ENCODE measurements at regions not wholly inside any gene's neighbourhood (a gene's known extent, or its start where the extent isn't known, plus 50 kb on each side); places are given as distances from the start of the nearest gene placed in this dataset.

GRCh38 chr6:9464583-9464982 lies 950.3 kb downstream of the TFAP2A start:
- DNase-seq (ENCODE audit: low read depth) = no peak
- in situ Hi-C loops (cut with HindIII; ENCODE audit: low pct_unique_long_range_greater_than_20kb, low sequenced_read_pairs) = no loop called here

GRCh38 chr6:9463311-9463710 lies 951.6 kb downstream of the TFAP2A start:
- DNase-seq (ENCODE audit: low read depth) = no peak

GRCh38 chr6:9461188-9461587 lies 953.7 kb downstream of the TFAP2A start:
- DNase-seq (ENCODE audit: low read depth) = peak; percentile 53
- in situ Hi-C loops (cut with HindIII; ENCODE audit: low pct_unique_long_range_greater_than_20kb, low sequenced_read_pairs) = no loop called here

More at GRCh38 chr6:9463311-9463710, 951.6 kb downstream of the TFAP2A start:
- in situ Hi-C loops (cut with HindIII; ENCODE audit: low pct_unique_long_range_greater_than_20kb, low sequenced_read_pairs) = no loop called here

- in situ Hi-C loops (cut with HindIII; ENCODE audit: low pct_unique_long_range_greater_than_20kb, low sequenced_read_pairs) = no loop called here
- DNase-seq (ENCODE audit: low read depth) = no peak
These were observed 956.5 kb downstream of the TFAP2A start for GRCh38 chr6:9458424-9458823.

GRCh38 chr6:9455864-9456658 lies 958.8 kb downstream of the TFAP2A start:
- no peak for DNase-seq (ENCODE audit: low read depth)
- in situ Hi-C loops (cut with HindIII; ENCODE audit: low pct_unique_long_range_greater_than_20kb, low sequenced_read_pairs) = no loop called here

GRCh38 chr6:9439621-9440330 lies 975.1 kb downstream of the TFAP2A start:
- in situ Hi-C loops (cut with HindIII; ENCODE audit: low pct_unique_long_range_greater_than_20kb, low sequenced_read_pairs) = no loop called here

GRCh38 chr6:9437836-9438235 lies 977.0 kb downstream of the TFAP2A start:
- DNase-seq (ENCODE audit: low read depth) = no peak
- in situ Hi-C loops (cut with HindIII; ENCODE audit: low pct_unique_long_range_greater_than_20kb, low sequenced_read_pairs) = no loop called here

More at GRCh38 chr6:9439621-9440330, 975.1 kb downstream of the TFAP2A start:
- DNase-seq (ENCODE audit: low read depth) = no peak

- no peak for DNase-seq (ENCODE audit: low read depth)
- in situ Hi-C loops (cut with HindIII; ENCODE audit: low pct_unique_long_range_greater_than_20kb, low sequenced_read_pairs) = no loop called here
These were observed 979.6 kb downstream of the TFAP2A start for GRCh38 chr6:9435281-9435680.

- in situ Hi-C loops (cut with HindIII; ENCODE audit: low pct_unique_long_range_greater_than_20kb, low sequenced_read_pairs) = no loop called here
- no peak for DNase-seq (ENCODE audit: low read depth)
These were observed 982.9 kb downstream of the TFAP2A start for GRCh38 chr6:9431945-9432344.

- in situ Hi-C loops (cut with HindIII; ENCODE audit: low pct_unique_long_range_greater_than_20kb, low sequenced_read_pairs) = no loop called here
- DNase-seq (ENCODE audit: low read depth) = no peak
These were observed 986.3 kb downstream of the TFAP2A start for GRCh38 chr6:9428421-9429172.

- no peak for DNase-seq (ENCODE audit: low read depth)
- in situ Hi-C loops (cut with HindIII; ENCODE audit: low pct_unique_long_range_greater_than_20kb, low sequenced_read_pairs) = no loop called here
These were observed 986.8 kb upstream of the SLC35B3 start for GRCh38 chr6:9422138-9422537.

GRCh38 chr6:9420316-9421015 lies 985.1 kb upstream of the SLC35B3 start:
- no peak for DNase-seq (ENCODE audit: low read depth)
- in situ Hi-C loops (cut with HindIII; ENCODE audit: low pct_unique_long_range_greater_than_20kb, low sequenced_read_pairs) = no loop called here

GRCh38 chr6:9417400-9417799 lies 982.1 kb upstream of the SLC35B3 start:
- in situ Hi-C loops (cut with HindIII; ENCODE audit: low pct_unique_long_range_greater_than_20kb, low sequenced_read_pairs) = no loop called here
- DNase-seq (ENCODE audit: low read depth) = no peak

GRCh38 chr6:9412951-9413559 lies 977.7 kb upstream of the SLC35B3 start:
- no peak for DNase-seq (ENCODE audit: low read depth)
- in situ Hi-C loops (cut with HindIII; ENCODE audit: low pct_unique_long_range_greater_than_20kb, low sequenced_read_pairs) = no loop called here

GRCh38 chr6:9409126-9409525 lies 973.8 kb upstream of the SLC35B3 start:
- in situ Hi-C loops (cut with HindIII; ENCODE audit: low pct_unique_long_range_greater_than_20kb, low sequenced_read_pairs) = no loop called here
- no peak for DNase-seq (ENCODE audit: low read depth)

GRCh38 chr6:9408402-9409117 lies 973.2 kb upstream of the SLC35B3 start:
- in situ Hi-C loops (cut with HindIII; ENCODE audit: low pct_unique_long_range_greater_than_20kb, low sequenced_read_pairs) = no loop called here
- peak; percentile 6 for DNase-seq (ENCODE audit: low read depth)

GRCh38 chr6:9405825-9406224 lies 970.5 kb upstream of the SLC35B3 start:
- in situ Hi-C loops (cut with HindIII; ENCODE audit: low pct_unique_long_range_greater_than_20kb, low sequenced_read_pairs) = no loop called here
- DNase-seq (ENCODE audit: low read depth) = peak; percentile 35
